NCI-H446 treated with DMSO at 0.1 percent for 48 hours (cell line): ENCODE measurements at regions not wholly inside any gene's neighbourhood (a gene's known extent, or its start where the extent isn't known, plus 50 kb on each side); places are given as distances from the start of the nearest gene placed in this dataset.
"Not testable (repeated sequence)": the region's sequence is repeated elsewhere in the genome, so short reads cannot be mapped to it uniquely, and the experiment has no call there.

Experiments
- DNase-seq: peaks from one replicate; lab custom pipeline; 2025; lab: John Stamatoyannopoulos, UW

- DNase-seq: no peak
Observed at GRCh38 chr3:180743813-180744590, 64.7 kb upstream of the CCDC39 start.

- DNase-seq: no peak
Observed at GRCh38 chr3:180747805-180748361, 68.6 kb upstream of the CCDC39 start.

- DNase-seq: no peak
Observed at GRCh38 chr3:180749322-180749721, 70.0 kb upstream of the CCDC39 start.

GRCh38 chr3:180749796-180750195 is 70.5 kb upstream of the CCDC39 start:
- no peak for DNase-seq

GRCh38 chr3:180755556-180755955 is 76.3 kb upstream of the CCDC39 start:
- no peak for DNase-seq

GRCh38 chr3:180762866-180763265 is 83.6 kb upstream of the CCDC39 start:
- DNase-seq: no peak

- no peak for DNase-seq
Observed at GRCh38 chr3:180764481-180764880, 85.2 kb upstream of the CCDC39 start.

- no peak for DNase-seq
Observed at GRCh38 chr3:180770639-180771038, 91.3 kb upstream of the CCDC39 start.

GRCh38 chr3:180776433-180776832 is 97.1 kb upstream of the CCDC39 start:
- no peak for DNase-seq

GRCh38 chr3:180782195-180782984 is 103.1 kb upstream of the CCDC39 start:
- DNase-seq: no peak

- not testable (repeated sequence) for DNase-seq
Observed at GRCh38 chr3:180786227-180786626, 106.9 kb upstream of the CCDC39 start.

GRCh38 chr3:180789774-180790173 is 110.5 kb upstream of the CCDC39 start:
- DNase-seq: no peak

- no peak for DNase-seq
Observed at GRCh38 chr3:180798197-180798596, 114.3 kb upstream of the FXR1 start.

GRCh38 chr3:180802837-180803236 is 109.6 kb upstream of the FXR1 start:
- peak; percentile 12 for DNase-seq

GRCh38 chr3:180804916-180805315 is 107.6 kb upstream of the FXR1 start:
- DNase-seq: no peak

GRCh38 chr3:180808823-180809575 is 103.5 kb upstream of the FXR1 start:
- DNase-seq: no peak

GRCh38 chr3:180820400-180820799 is 92.1 kb upstream of the FXR1 start:
- no peak for DNase-seq

GRCh38 chr3:180825964-180826363 is 86.5 kb upstream of the FXR1 start:
- DNase-seq: no peak

GRCh38 chr3:180827171-180827570 is 85.3 kb upstream of the FXR1 start:
- DNase-seq: no peak

GRCh38 chr3:180828001-180828720 is 84.3 kb upstream of the FXR1 start:
- DNase-seq: no peak

GRCh38 chr3:180828723-180829408 is 83.6 kb upstream of the FXR1 start:
- DNase-seq: no peak
